ENCODE measurements at regions not wholly inside any gene's neighbourhood (a gene's known extent, or its start where the extent isn't known, plus 50 kb on each side); places are given as distances from the start of the nearest gene placed in this dataset.
A peak's percentile ranks its signal among the peaks of the same experiment; 100 is the strongest.

DNA sequence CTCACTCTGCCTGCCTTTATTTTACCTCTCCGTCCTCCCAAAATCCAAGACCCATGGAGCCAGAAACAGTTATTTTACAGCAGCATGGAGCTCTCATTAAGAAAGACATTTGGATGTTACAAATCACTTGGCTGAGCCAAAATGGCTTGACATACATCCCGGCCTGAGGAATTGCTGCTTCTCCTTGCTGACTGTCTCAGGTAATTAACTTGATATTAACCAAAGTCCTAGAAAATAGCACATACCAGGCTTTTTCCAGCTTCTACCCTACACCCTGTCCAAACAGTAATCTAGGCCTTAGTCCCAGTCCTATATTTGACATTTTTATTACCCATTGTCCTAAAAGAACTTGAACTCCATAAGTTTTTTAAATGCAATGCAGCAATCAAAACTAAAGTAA lies 205.0 kb downstream of the TMX3 start:
- Mint-ChIP-seq H3K27me3 (ENCODE audit: low read depth) (no peaks in the 10 kb centered on the region), H3K9me3 (ENCODE audit: low read depth) (peaks cover 11% of the 10 kb centered on the region), H3K27ac (ENCODE audit: unreplicated experiment) (no peak overlapping the region), H3K4me1 (ENCODE audit: low read depth) (peaks cover 15% of the 10 kb centered on the region), H3K4me3 (ENCODE audit: unreplicated experiment) (no peak overlapping the region), H3K36me3 (ENCODE audit: low read depth) (no peaks in the 10 kb centered on the region)
- no peak for DNase-seq (ENCODE audit: low spot score)
- TF ChIP-seq, protein P1, sequence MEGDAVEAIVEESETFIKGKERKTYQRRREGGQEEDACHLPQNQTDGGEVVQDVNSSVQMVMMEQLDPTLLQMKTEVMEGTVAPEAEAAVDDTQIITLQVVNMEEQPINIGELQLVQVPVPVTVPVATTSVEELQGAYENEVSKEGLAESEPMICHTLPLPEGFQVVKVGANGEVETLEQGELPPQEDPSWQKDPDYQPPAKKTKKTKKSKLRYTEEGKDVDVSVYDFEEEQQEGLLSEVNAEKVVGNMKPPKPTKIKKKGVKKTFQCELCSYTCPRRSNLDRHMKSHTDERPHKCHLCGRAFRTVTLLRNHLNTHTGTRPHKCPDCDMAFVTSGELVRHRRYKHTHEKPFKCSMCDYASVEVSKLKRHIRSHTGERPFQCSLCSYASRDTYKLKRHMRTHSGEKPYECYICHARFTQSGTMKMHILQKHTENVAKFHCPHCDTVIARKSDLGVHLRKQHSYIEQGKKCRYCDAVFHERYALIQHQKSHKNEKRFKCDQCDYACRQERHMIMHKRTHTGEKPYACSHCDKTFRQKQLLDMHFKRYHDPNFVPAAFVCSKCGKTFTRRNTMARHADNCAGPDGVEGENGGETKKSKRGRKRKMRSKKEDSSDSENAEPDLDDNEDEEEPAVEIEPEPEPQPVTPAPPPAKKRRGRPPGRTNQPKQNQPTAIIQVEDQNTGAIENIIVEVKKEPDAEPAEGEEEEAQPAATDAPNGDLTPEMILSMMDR (IDR thresholded peaks at IDR 0.05) = no peak

DNA sequence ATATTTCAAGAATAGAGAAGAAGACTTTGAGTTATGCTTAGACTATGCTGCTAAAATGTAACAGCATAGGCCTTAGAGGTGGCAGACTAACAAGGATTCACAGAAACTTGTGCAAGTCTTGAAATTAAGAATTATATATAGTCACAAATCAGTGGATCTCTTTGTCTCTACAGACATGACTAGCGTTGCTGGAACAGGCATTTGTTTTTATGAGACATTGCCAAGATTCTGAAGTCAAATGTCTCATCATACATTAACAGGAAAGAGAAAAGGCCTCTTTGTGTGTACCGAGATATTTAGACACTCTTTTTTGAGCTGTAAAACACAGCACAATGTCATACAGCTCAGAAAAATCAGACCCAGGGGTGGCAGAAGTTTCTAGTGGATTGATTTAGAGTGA lies 207.1 kb downstream of the TMX3 start:
- H3K27ac Mint-ChIP-seq (ENCODE audit: unreplicated experiment) = peak overlapping the region; percentile 45
- TF ChIP-seq, protein P1 (IDR thresholded peaks at IDR 0.05) = no peak
- H3K9me3 Mint-ChIP-seq (ENCODE audit: low read depth) = peaks cover 6% of the 10 kb centered on the region
- no peaks in the 10 kb centered on the region for H3K36me3 Mint-ChIP-seq (ENCODE audit: low read depth)
- H3K4me3 Mint-ChIP-seq (ENCODE audit: unreplicated experiment) = no peak overlapping the region
- H3K27me3 Mint-ChIP-seq (ENCODE audit: low read depth) = no peaks in the 10 kb centered on the region
- H3K4me1 Mint-ChIP-seq (ENCODE audit: low read depth) = peaks cover 10% of the 10 kb centered on the region
- no peak for DNase-seq (ENCODE audit: low spot score)

DNA sequence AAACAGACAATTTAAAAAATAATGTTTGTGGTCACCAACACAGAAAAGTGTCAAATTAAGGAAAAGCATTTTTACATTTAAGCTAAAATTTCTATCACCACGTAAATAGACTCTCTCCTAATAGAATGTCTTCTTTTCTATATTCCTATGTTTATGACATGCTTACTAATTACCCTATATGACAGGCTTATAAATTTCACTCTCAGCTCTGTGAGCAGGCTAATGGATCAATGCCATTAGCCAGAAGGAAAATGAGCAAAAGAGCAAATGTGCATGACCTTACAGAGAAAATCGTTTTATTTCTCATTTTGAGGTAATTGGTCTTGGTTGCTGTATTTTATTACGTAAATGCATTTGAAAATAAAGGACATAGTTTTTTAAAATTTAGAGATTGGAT lies 209.7 kb downstream of the TMX3 start:
- Mint-ChIP-seq H3K27me3 (ENCODE audit: low read depth) (no peaks in the 10 kb centered on the region), H3K4me3 (ENCODE audit: unreplicated experiment) (no peak overlapping the region)

DNA sequence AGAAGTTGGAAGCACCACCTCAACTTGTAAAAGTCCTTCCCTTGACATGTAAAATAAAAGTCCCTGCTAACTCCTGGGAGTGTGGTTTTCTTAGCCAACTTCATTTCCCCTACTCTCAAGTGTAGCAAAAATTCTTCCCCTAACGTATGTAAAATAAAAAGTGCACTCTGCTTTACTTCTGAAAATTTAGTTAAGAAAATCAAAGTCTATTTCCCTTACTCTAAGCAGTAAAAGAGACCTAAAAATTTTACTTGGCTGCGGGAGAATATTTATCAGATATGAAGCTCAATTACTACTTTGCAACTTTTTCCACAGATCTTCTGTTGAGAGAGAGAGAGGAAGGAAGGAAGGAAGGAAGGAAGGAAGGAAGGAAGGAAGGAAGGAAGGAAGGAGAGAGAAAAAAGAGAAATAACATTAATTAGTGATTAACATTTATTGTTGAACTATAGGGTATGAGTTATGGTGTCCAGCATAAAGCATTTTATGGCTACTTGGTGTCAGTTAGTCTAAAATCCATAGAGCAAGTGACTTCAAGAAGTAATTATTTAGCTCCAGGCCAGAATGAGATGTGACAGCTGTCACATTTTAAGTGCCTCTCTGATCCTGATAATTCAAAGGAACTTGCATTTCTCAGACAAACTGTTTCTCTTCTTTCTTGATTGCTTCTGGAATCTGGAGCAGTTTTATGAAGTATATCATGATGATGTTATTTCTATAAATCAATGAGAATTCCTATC lies 210.3 kb downstream of the TMX3 start:
- Mint-ChIP-seq H3K9me3 (ENCODE audit: low read depth) (no peaks in the 10 kb centered on the region), H3K27ac (ENCODE audit: unreplicated experiment) (no peak overlapping the region), H3K36me3 (ENCODE audit: low read depth) (no peaks in the 10 kb centered on the region)

More for the DNA sequence above, 209.7 kb downstream of the TMX3 start:
- TF ChIP-seq, protein P1 (IDR thresholded peaks at IDR 0.05) = no peak
- Mint-ChIP-seq H3K27ac (ENCODE audit: unreplicated experiment) (no peak overlapping the region), H3K9me3 (ENCODE audit: low read depth) (no peaks in the 10 kb centered on the region), H3K4me1 (ENCODE audit: low read depth) (peaks cover 10% of the 10 kb centered on the region), H3K36me3 (ENCODE audit: low read depth) (no peaks in the 10 kb centered on the region)
- DNase-seq (ENCODE audit: low spot score) = no peak

DNA sequence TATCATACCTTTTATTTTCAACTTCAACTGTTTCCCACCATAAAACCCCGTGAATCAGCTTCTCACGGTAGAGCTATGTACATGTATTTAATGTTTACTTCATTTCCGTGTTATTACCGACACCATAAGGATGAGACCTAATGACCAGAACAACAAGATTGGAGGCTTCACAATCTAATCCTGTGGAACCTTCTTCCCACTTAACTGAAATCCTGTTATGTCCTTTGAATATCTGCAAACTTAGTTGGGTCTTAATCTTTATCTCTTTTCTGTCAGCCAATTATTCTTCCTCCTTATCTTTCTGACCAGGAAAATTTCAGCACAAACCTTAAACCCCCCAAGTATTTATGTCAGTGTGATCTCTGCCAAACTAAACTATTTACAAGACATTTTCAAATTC lies 214.4 kb downstream of the TMX3 start:
- DNase-seq (ENCODE audit: low spot score) = no peak
- H3K27me3 Mint-ChIP-seq (ENCODE audit: low read depth) = no peaks in the 10 kb centered on the region
- H3K4me1 Mint-ChIP-seq (ENCODE audit: low read depth) = no peaks in the 10 kb centered on the region
- H3K27ac Mint-ChIP-seq (ENCODE audit: unreplicated experiment) = no peak overlapping the region
- H3K9me3 Mint-ChIP-seq (ENCODE audit: low read depth) = no peaks in the 10 kb centered on the region
- TF ChIP-seq, protein P1 (IDR thresholded peaks at IDR 0.05) = no peak
- no peak overlapping the region for H3K4me3 Mint-ChIP-seq (ENCODE audit: unreplicated experiment)
- no peaks in the 10 kb centered on the region for H3K36me3 Mint-ChIP-seq (ENCODE audit: low read depth)

More for the DNA sequence above, 210.3 kb downstream of the TMX3 start:
- H3K4me1 Mint-ChIP-seq (ENCODE audit: low read depth) = peaks cover 10% of the 10 kb centered on the region
- no peak overlapping the region for H3K4me3 Mint-ChIP-seq (ENCODE audit: unreplicated experiment)
- TF ChIP-seq, protein P1 (IDR thresholded peaks at IDR 0.05) = no peak
- DNase-seq (ENCODE audit: low spot score) = no peak
- H3K27me3 Mint-ChIP-seq (ENCODE audit: low read depth) = no peaks in the 10 kb centered on the region
